ENCODE measurements at regions not wholly inside any gene's neighbourhood (a gene's known extent, or its start where the extent isn't known, plus 50 kb on each side); places are given as distances from the start of the nearest gene placed in this dataset.

GRCh38 chr11:80872116-80872728 lies 1431.4 kb upstream of the TENM4 start:
- TF ChIP-seq CTCF (conservative IDR thresholded peaks at IDR 0.05; ENCODE audit: low read length) (no peak), EZH2phosphoT487 (IDR thresholded peaks at IDR 0.05; ENCODE audit: borderline replicate concordance, low read depth, low read length) (no peak)
